ENCODE measurements at regions not wholly inside any gene's neighbourhood (a gene's known extent, or its start where the extent isn't known, plus 50 kb on each side); places are given as distances from the start of the nearest gene placed in this dataset.

DNA sequence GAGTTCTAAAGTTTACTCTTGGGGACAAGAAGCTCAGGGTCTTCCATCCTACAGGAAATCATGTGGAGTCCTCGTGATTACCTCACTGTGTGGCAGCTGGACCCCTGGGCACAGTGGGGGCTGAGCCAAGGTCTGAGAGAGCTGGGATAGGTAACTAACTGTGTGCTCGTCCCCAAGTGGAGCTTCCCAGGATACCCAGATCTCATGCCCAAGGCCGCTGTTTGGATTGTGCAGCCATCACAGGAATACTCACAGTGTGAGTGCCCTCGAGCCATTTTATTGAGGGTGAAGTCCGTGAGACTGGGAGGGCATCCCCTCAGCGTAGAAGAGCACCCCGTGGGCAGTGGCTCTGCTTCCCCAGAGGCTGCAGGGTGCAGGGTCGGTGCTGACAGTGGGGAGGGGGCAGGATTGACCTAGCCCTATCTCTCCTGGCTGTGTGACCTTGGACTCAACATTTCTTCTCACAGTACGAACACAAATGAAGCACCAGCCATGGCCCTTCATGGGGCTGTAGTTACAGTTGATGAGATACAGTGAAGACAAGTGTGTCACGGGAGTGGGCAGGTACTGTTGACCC is 69.6 kb upstream of the LEP start:
- 47% methylated on average over 10 of the region's 10 CpGs for WGBS (ENCODE audit: low lambda C conversion rate)
- Histone ChIP-seq H3K4me2 (no peak overlapping the region), H3K79me2 (ENCODE audit: insufficient read depth) (no peaks in the 10 kb centered on the region), H4K20me1 (ENCODE audit: insufficient read depth) (no peaks in the 10 kb centered on the region), H3K27ac (ENCODE audit: low read depth in 2 of 2, low read length in 1 of 2) (no peak overlapping the region), H3K9me3 (no peaks in the 10 kb centered on the region), H3K36me3 (replicated peaks in 1 of 2; ENCODE audit: control insufficient read depth in 1 of 2, insufficient read depth in 2 of 2, low read length in 1 of 2) (no peaks in the 10 kb centered on the region), H2AFZ (ENCODE audit: low read depth) (no peak overlapping the region), H3K4me1 (ENCODE audit: control insufficient read depth in 1 of 2, insufficient read depth in 2 of 2, low read depth in 1 of 2, low read length in 1 of 2) (peaks cover 0 to 11% of the 10 kb centered on the region in 2 experiments; a peak in 2 of 4 replicates), H3K27me3 (ENCODE audit: insufficient read depth) (no peaks in the 10 kb centered on the region; the same call in 1 of the 2 replicates), H3K9ac (no peak overlapping the region), H3K9me2 (no peaks in the 10 kb centered on the region), H3K4me3 (ENCODE audit: low read depth in 2 of 2, low read length in 1 of 2) (no peak overlapping the region), H3F3A (replicated peaks; ENCODE audit: insufficient read depth) (no peaks in the 10 kb centered on the region)
- DNase-seq: no peak
- ChIA-PET CTCF (interaction anchor here (0.6 to 22.8 kb wide), 6 partner anchors 11 to 413 kb away, joined by 3 to 175 read pairs (median 3); no protein-coding TSS in a partner anchor), POLR2A (no interaction called here)
- TF ChIP-seq, protein P1, sequence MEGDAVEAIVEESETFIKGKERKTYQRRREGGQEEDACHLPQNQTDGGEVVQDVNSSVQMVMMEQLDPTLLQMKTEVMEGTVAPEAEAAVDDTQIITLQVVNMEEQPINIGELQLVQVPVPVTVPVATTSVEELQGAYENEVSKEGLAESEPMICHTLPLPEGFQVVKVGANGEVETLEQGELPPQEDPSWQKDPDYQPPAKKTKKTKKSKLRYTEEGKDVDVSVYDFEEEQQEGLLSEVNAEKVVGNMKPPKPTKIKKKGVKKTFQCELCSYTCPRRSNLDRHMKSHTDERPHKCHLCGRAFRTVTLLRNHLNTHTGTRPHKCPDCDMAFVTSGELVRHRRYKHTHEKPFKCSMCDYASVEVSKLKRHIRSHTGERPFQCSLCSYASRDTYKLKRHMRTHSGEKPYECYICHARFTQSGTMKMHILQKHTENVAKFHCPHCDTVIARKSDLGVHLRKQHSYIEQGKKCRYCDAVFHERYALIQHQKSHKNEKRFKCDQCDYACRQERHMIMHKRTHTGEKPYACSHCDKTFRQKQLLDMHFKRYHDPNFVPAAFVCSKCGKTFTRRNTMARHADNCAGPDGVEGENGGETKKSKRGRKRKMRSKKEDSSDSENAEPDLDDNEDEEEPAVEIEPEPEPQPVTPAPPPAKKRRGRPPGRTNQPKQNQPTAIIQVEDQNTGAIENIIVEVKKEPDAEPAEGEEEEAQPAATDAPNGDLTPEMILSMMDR (IDR thresholded peaks at IDR 0.05): no peak
- no peak for TF ChIP-seq CHD2 (IDR thresholded peaks at IDR 0.05; ENCODE audit: low read length, partially characterized antibody)
- no peak for TF ChIP-seq NRF1 (IDR thresholded peaks at IDR 0.05; ENCODE audit: low read depth, low read length)
- no peak for TF ChIP-seq FOXJ3 (CRISPR knock-in tag; IDR thresholded peaks at IDR 0.05)
- TF ChIP-seq, protein P2, sequence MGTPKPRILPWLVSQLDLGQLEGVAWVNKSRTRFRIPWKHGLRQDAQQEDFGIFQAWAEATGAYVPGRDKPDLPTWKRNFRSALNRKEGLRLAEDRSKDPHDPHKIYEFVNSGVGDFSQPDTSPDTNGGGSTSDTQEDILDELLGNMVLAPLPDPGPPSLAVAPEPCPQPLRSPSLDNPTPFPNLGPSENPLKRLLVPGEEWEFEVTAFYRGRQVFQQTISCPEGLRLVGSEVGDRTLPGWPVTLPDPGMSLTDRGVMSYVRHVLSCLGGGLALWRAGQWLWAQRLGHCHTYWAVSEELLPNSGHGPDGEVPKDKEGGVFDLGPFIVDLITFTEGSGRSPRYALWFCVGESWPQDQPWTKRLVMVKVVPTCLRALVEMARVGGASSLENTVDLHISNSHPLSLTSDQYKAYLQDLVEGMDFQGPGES (IDR thresholded peaks at IDR 0.05; ENCODE audit: low read depth, low read length): no peak
- TF ChIP-seq GATA2 (CRISPR knock-in tag; IDR thresholded peaks at IDR 0.05): no peak
- TF ChIP-seq FOXM1 (IDR thresholded peaks at IDR 0.05; ENCODE audit: low read depth): no peak
- TF ChIP-seq, protein P3, sequence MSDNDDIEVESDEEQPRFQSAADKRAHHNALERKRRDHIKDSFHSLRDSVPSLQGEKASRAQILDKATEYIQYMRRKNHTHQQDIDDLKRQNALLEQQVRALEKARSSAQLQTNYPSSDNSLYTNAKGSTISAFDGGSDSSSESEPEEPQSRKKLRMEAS (IDR thresholded peaks at IDR 0.05; ENCODE audit: low read depth): no peak
- no peak for TF ChIP-seq MEF2A (IDR thresholded peaks at IDR 0.05; ENCODE audit: borderline replicate concordance, low read depth)
- TF ChIP-seq TEAD4 (IDR thresholded peaks at IDR 0.05; ENCODE audit: borderline replicate concordance, insufficient read depth): no peak
- TF ChIP-seq, protein P4, sequence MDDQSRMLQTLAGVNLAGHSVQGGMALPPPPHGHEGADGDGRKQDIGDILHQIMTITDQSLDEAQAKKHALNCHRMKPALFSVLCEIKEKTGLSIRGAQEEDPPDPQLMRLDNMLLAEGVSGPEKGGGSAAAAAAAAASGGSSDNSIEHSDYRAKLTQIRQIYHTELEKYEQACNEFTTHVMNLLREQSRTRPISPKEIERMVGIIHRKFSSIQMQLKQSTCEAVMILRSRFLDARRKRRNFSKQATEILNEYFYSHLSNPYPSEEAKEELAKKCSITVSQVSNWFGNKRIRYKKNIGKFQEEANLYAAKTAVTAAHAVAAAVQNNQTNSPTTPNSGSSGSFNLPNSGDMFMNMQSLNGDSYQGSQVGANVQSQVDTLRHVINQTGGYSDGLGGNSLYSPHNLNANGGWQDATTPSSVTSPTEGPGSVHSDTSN (IDR thresholded peaks at IDR 0.05): no peak
- no peak for TF ChIP-seq NFIC (IDR thresholded peaks at IDR 0.05; ENCODE audit: borderline replicate concordance)
- no peak for TF ChIP-seq ELF1 (IDR thresholded peaks at IDR 0.05)
- TF ChIP-seq SIN3A (IDR thresholded peaks at IDR 0.05; ENCODE audit: borderline replicate concordance, low read depth, low read length): no peak
- TF ChIP-seq RXRA (IDR thresholded peaks at IDR 0.05; ENCODE audit: borderline replicate concordance, low read depth): no peak
- no peak for TF ChIP-seq TAF1 (IDR thresholded peaks at IDR 0.05; ENCODE audit: borderline replicate concordance, low read depth, low read length)
- TF ChIP-seq, protein P5, sequence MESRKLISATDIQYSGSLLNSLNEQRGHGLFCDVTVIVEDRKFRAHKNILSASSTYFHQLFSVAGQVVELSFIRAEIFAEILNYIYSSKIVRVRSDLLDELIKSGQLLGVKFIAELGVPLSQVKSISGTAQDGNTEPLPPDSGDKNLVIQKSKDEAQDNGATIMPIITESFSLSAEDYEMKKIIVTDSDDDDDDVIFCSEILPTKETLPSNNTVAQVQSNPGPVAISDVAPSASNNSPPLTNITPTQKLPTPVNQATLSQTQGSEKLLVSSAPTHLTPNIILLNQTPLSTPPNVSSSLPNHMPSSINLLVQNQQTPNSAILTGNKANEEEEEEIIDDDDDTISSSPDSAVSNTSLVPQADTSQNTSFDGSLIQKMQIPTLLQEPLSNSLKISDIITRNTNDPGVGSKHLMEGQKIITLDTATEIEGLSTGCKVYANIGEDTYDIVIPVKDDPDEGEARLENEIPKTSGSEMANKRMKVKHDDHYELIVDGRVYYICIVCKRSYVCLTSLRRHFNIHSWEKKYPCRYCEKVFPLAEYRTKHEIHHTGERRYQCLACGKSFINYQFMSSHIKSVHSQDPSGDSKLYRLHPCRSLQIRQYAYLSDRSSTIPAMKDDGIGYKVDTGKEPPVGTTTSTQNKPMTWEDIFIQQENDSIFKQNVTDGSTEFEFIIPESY (IDR thresholded peaks at IDR 0.05; ENCODE audit: borderline replicate concordance, low read depth): no peak
- no peak for TF ChIP-seq YY1 (IDR thresholded peaks at IDR 0.05; ENCODE audit: low read depth)
